ENCODE measurements at regions not wholly inside any gene's neighbourhood (a gene's known extent, or its start where the extent isn't known, plus 50 kb on each side); places are given as distances from the start of the nearest gene placed in this dataset.

GRCh38 chr16:65909310-65910050 is 457.0 kb upstream of the CDH5 start:
- Histone ChIP-seq H3K9me3 (ENCODE audit: low read length) (no peaks in the 10 kb centered on the region), H3K36me3 (replicated peaks in 1 of 2; ENCODE audit: control insufficient read depth in 1 of 2, insufficient read depth in 2 of 2, low read length in 2 of 2) (no peaks in the 10 kb centered on the region), H3K4me2 (ENCODE audit: low read depth, low read length) (no peak overlapping the region), H4K20me1 (ENCODE audit: insufficient read depth, low read length) (no peaks in the 10 kb centered on the region), H3K4me1 (ENCODE audit: insufficient read depth, low read length) (no peaks in the 10 kb centered on the region), H3K4me3 (replicated peaks in 1 of 3; ENCODE audit: insufficient read depth in 1 of 3, low read depth in 2 of 3, low read length in 3 of 3) (no peak overlapping the region), H3K27me3 (ENCODE audit: control insufficient read depth in 1 of 2, insufficient read depth in 2 of 2, low read length in 2 of 2) (0 out of 5 replicates have a peak, but pooled peaks cover 0 to 5% of the 10 kb centered on the region in 2 experiments), H3K79me2 (ENCODE audit: insufficient read depth, low read length) (no peaks in the 10 kb centered on the region), H2AFZ (ENCODE audit: low read length) (no peak overlapping the region), H3K27ac (ENCODE audit: extremely low read length, insufficient read depth, low read length) (no peak overlapping the region), H3K9ac (ENCODE audit: insufficient read depth, low read depth, low read length) (no peak overlapping the region)
- in situ Hi-C loops (cut with HindIII; ENCODE audit: extremely low pct_ligation_motif_present, low pct_unique_long_range_greater_than_20kb) (no loop called here), intact Hi-C loops (cut with micrococcal nuclease; ENCODE audit: unreplicated experiment) (no loop called here)
- ATAC-seq (peak; percentile 40; the same call in 2 of the 3 replicates), DNase-seq (ENCODE audit: low spot score) (peak; percentile 38), FAIRE-seq (no peak)
- BruUV-seq (replicated peaks) = no TSS peak
- CTCF ChIA-PET (ENCODE audit: low intra/inter-chr PET ratio, low total read pairs) = no interaction called here
- POLR2A ChIA-PET = no interaction called here
- WGBS (ENCODE audit: low lambda C conversion rate) = 14% methylated on average over 6 of the region's 7 CpGs
- TF ChIP-seq MED13 (CRISPR knock-in tag; IDR thresholded peaks at IDR 0.05) (no peak), SRSF1 (optimal IDR thresholded peaks at IDR 0.05; ENCODE audit: low read depth, low read length) (no peak), ARNT (IDR thresholded peaks at IDR 0.05) (no peak), FOSL2 (CRISPR knock-in tag; IDR thresholded peaks at IDR 0.05) (0 out of 2 replicates have a peak, but pooled peaks have one; percentile 20), BHLHE40 (IDR thresholded peaks at IDR 0.05; ENCODE audit: low read length) (peak; percentile 90), ZNF333 (CRISPR knock-in tag; IDR thresholded peaks at IDR 0.05; ENCODE audit: borderline replicate concordance) (no peak), USF2 (IDR thresholded peaks at IDR 0.05; ENCODE audit: low read depth, low read length) (peak; percentile 74), USF2 (CRISPR knock-in tag; IDR thresholded peaks at IDR 0.05; ENCODE audit: borderline replicate concordance) (no peak; the same call in 1 of the 2 replicates), SOX6 (IDR thresholded peaks at IDR 0.05) (no peak), SOX6 (CRISPR knock-in tag; IDR thresholded peaks at IDR 0.05) (no peak), LRRFIP1 (CRISPR knock-in tag; conservative IDR thresholded peaks at IDR 0.05) (no peak), AHDC1 (CRISPR knock-in tag; IDR thresholded peaks at IDR 0.05; ENCODE audit: borderline replicate concordance) (no peak), ZNF878 (CRISPR knock-in tag; IDR thresholded peaks at IDR 0.05) (no peak), RFX5 (IDR thresholded peaks at IDR 0.05; ENCODE audit: low read depth, low read length) (no peak), TOE1 (CRISPR knock-in tag; IDR thresholded peaks at IDR 0.05) (no peak)
